Small intestine (tissue), 7 donors: ENCODE measurements at regions not wholly inside any gene's neighbourhood (a gene's known extent, or its start where the extent isn't known, plus 50 kb on each side); places are given as distances from the start of the nearest gene placed in this dataset.

Source experiments
- DNase-seq, 2 donors: peaks; one replicate each; pipeline versions ENCODE4 v3.0.0 to v3.0.0-alpha.2; 2013
- FAIRE-seq: peaks from 2 replicates; lab custom pipeline; 2012; peaks lifted over from hg19 to GRCh38; lab: Jason Lieb, UNC
- H3K27ac ChIP-seq, 3 donors: one replicate each; pipeline ENCODE4 v1.5.1; 2013; ENCODE audit warnings: low read length in 2 of 3, mild to moderate bottlenecking in 2 of 3, control low read depth in 1 of 3, inconsistent platforms in 1 of 3, low read depth in 1 of 3, moderate library complexity in 1 of 3
- H3K27me3 ChIP-seq, 3 donors: one replicate each; pipeline ENCODE4 v1.6.1; 2013; ENCODE audit warnings: low read length in 3 of 3, inconsistent platforms in 1 of 3; ENCODE audit not compliant: control insufficient read depth in 3 of 3, insufficient read depth in 3 of 3
- H3K36me3 ChIP-seq, 3 donors: one replicate each; pipeline ENCODE4 v1.6.1; 2013; ENCODE audit warnings: low read length in 3 of 3, inconsistent platforms in 1 of 3, low read depth in 1 of 3, mild to moderate bottlenecking in 1 of 3, moderate library complexity in 1 of 3; ENCODE audit not compliant: control insufficient read depth in 3 of 3, insufficient read depth in 2 of 3
- H3K4me1 ChIP-seq, 3 donors: one replicate each; pipeline ENCODE4 v1.6.1; 2013; ENCODE audit warnings: low read length in 2 of 3, inconsistent platforms in 1 of 3, low read depth in 1 of 3, mild to moderate bottlenecking in 1 of 3, moderate library complexity in 1 of 3; ENCODE audit not compliant: control insufficient read depth in 3 of 3, insufficient read depth in 2 of 3
- H3K4me3 ChIP-seq, 3 donors: one replicate each; pipeline ENCODE4 v1.5.1; 2013; ENCODE audit warnings: low read length in 3 of 3, control low read depth in 1 of 3, inconsistent platforms in 1 of 3, low read depth in 1 of 3, mild to moderate bottlenecking in 1 of 3, moderate library complexity in 1 of 3
- H3K9me3 ChIP-seq, 2 donors: one replicate each; pipeline ENCODE4 v1.6.1; 2013; ENCODE audit warnings: low read depth in 1 of 2, low read length in 1 of 2; ENCODE audit not compliant: control insufficient read depth in 2 of 2, insufficient read depth in 1 of 2
- WGBS, 3 donors: extraction: QIAGEN DNeasy Blood & Tissue Kit; methylation state at CpG; one replicate each; pipeline ENCODE4 v1.1.7; 2013; 5-methylcytosine and 5-hydroxymethylcytosine counted together
- donor health status: healthy with polysubstance abuse.
- donor health status: control.
- donor health status: control.
- donor health status: Bipolar disorder and iron deficiency.
- donor health status: healthy.

DNA sequence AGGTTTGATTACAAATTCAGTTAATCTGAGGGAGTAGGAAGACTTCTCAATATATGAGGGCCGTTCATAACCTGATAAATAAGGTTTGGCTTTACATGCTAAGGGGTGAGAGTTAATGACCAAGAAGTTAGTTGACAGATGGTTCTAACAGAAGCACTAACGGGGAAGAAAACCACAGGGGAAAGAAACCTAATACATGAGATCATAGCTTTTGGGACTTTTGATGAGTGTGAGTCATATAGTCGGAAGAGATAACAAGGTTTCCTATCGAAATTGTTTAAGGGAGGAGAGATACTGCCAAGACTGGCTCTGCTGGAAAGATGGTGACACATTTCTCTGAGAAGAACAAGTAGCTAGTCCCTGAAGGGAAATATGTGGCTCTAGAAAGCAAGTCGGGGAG, 140.1 kb downstream of the COX7C start:
- Histone ChIP-seq H3K4me1 (no peaks in the 10 kb centered on the region), H3K9me3 (no peaks in the 10 kb centered on the region), H3K36me3 (no peaks in the 10 kb centered on the region), H3K27me3 (no peaks in the 10 kb centered on the region), H3K4me3 (no peak overlapping the region), H3K27ac (no peak overlapping the region)
- DNase-seq (no peak), FAIRE-seq (no peak)
- WGBS, 3 donors: 48 to 68% (median 53%) methylated on average over 5 of the region's 5 CpGs

DNA sequence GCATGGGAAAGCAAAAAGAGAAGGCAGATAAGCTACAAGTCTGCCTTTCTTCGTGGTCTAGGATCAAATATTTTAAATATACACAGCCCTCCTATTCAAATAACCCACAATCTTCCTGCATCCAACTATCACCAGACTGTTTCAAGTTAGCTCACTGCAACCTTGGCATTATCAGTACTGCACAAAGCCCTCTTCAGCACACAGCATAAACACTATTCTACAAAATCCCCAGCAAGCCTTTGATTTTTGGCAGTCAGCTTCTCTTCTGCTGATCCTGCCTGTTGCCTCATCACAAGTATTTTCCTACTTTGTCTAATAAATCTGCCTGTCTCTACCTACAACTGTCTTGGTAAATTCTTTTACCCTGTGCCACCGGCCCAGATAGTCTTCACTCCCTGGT, 142.9 kb downstream of the COX7C start:
- H3K36me3 ChIP-seq: no peaks in the 10 kb centered on the region
- FAIRE-seq (no peak), DNase-seq (no peak)
- no peaks in the 10 kb centered on the region for H3K4me1 ChIP-seq
- H3K4me3 ChIP-seq: no peak overlapping the region
- H3K27me3 ChIP-seq: no peaks in the 10 kb centered on the region
- no peak overlapping the region for H3K27ac ChIP-seq
- no peaks in the 10 kb centered on the region for H3K9me3 ChIP-seq
- WGBS, 3 donors: 33 to 49% (median 48%) methylated on average over 2 of the region's 2 CpGs

DNA sequence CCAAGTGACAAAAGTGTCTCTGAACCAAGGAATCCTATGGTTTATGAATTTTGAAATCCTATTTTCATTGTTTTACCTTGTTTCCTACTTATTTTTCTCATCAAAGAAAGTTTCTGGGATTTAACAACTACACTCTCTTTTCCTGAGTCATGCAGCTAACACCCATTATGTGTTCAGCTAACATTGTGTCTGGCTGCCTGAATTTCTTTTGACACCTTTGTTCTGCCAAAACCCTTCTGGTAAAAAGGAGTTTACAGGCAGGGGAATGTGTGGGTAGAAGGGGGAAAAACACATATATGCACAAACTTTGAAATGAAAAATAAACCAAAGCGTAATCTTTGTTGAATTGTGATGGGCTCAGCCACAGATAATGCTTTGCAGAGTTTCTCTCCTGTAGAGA, 146.2 kb downstream of the COX7C start:
- Histone ChIP-seq H3K27me3 (no peaks in the 10 kb centered on the region), H3K9me3 (peaks cover 0 to 4% of the 10 kb centered on the region in 2 donors), H3K4me3 (no peak overlapping the region), H3K4me1 (no peaks in the 10 kb centered on the region), H3K36me3 (no peaks in the 10 kb centered on the region), H3K27ac (no peak overlapping the region)
- WGBS, 3 donors: 81 to 89% (median 86%) methylated on average over 1 of the region's 1 CpG
- no peak for DNase-seq
- no peak for FAIRE-seq

DNA sequence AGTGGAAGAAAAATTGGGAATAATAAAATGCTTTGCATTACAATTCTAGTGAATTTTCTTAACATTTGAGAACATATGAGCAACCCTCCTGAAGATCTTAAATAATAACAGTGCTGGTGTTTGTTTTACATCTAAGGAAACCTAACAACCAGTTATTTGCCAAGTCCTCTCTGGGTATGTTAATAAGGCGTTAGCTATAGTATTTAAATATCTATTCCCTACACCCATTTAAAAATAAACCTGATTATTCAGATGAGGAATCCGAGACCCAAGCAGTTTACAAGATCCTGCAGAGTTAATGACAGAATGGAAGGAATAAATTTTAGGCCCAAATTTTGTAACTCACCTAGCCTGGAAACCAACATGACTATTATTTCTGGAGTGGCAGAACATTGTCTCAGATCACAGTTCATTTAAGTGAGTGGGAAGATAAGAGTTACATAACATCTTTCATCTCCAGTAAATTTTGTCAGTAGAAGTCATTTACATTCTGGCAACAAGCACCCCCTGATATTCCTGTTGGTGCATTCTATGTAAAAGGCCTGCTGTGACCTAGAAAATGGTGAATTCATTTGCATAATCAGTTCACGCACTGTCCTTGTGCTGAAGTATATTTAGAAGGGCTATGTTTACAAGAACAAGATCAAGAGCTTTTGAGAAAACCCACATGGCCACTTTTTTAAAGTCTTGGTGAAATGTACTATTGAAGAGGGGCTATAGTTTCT, 148.2 kb downstream of the COX7C start:
- DNase-seq (no peak), FAIRE-seq (no peak)
- H3K9me3 ChIP-seq: peaks cover 0 to 8% of the 10 kb centered on the region in 2 donors
- H3K4me3 ChIP-seq: no peak overlapping the region
- no peaks in the 10 kb centered on the region for H3K36me3 ChIP-seq
- WGBS, 3 donors: 68 to 74% (median 70%) methylated on average over 3 of the region's 3 CpGs
- no peaks in the 10 kb centered on the region for H3K4me1 ChIP-seq
- H3K27ac ChIP-seq: no peak overlapping the region
- H3K27me3 ChIP-seq: no peaks in the 10 kb centered on the region

DNA sequence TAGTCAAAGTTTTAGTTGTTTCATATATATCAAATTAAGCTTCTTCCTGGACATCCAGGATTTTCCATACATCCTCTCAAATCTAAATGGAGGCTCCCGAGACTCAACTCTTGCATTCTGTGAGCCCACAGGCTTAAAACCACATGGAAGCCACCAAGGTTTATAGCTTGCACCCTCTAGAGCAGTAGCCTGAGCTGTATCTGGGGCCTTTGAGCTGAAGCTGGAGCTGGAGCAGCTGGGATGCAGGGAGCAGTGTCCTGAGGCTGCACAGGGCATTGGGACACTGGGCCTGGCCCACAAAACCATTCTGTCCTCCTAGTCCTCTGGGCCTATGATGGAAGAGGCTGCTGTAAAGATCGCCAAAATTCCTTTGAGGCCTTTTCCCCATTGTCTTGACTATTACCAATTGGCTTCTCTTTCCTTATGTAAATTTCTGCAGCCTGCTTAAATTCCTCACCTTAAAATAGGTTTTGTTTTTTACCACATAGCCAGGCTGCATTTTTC, 151.0 kb downstream of the COX7C start:
- Histone ChIP-seq H3K27ac (no peak overlapping the region), H3K4me3 (no peak overlapping the region), H3K36me3 (no peaks in the 10 kb centered on the region), H3K27me3 (no peaks in the 10 kb centered on the region), H3K4me1 (no peaks in the 10 kb centered on the region), H3K9me3 (peaks cover 0 to 8% of the 10 kb centered on the region in 2 donors)
- DNase-seq (no peak), FAIRE-seq (no peak)
- WGBS, 3 donors: 83 to 89% (median 85%) methylated on average over 2 of the region's 2 CpGs

DNA sequence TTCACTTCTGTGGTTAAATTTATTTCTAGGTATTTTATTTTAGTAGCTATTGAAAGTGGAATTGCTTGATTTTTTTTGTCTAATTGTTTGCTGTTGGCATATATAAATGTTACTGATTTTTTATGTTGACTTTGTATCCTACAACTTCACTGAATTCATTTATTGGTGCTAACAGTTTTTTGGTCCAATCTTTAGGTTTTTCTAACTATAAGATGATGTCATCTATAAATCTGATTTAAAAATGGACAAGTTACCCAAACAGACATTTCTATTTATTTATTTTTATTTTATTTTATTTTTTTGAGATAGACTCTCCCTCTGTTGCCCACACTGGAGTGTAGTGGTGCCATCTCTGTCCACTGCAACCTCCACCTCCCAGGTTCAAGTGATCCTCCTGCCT, 162.3 kb downstream of the COX7C start:
- Histone ChIP-seq H3K9me3 (no peaks in the 10 kb centered on the region), H3K27ac (no peak overlapping the region), H3K27me3 (no peaks in the 10 kb centered on the region), H3K4me1 (no peaks in the 10 kb centered on the region), H3K4me3 (no peak overlapping the region), H3K36me3 (no peaks in the 10 kb centered on the region)
- DNase-seq (no peak), FAIRE-seq (no peak)

DNA sequence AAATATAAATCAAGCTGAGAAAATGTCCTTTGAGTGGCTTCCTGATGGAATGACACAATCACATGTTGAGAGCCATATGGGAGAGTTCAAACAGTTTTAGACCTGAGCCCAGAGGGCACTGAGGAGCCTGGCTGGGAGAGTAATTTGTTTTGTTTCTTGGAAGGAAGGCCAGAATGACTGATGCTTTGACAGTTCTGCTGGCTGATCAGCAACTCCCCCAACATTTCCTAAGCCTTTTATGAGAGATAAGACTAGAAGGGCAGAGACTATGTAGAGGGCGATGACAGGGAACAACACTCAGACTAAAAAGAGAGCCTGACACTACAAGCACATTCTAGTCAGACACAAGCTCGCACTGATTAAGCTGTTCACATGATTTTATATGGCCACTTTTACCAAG, 169.2 kb downstream of the COX7C start:
- FAIRE-seq: no peak
- no peak for DNase-seq
- no peaks in the 10 kb centered on the region for H3K36me3 ChIP-seq

DNA sequence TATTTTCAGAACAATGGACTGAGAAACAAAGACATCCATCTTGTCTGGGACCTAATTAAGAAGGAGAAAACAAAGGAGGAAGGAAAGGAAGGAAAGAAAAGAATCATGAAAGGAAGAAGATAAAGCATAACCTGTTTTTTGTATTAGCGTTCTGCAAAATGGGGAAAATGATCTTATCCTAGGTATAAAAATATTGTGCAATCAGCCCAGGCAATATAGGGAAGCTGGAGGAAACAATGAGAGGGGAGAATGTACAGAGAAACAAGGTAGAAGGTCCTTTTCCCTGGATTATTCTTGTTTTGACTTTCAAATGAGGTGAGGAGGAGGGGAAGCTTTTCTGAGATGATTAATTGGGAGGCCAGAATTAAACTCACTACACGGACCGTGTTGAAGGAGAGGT, 177.9 kb downstream of the COX7C start:
- H3K4me3 ChIP-seq: no peak overlapping the region
- no peak for DNase-seq
- no peaks in the 10 kb centered on the region for H3K4me1 ChIP-seq
- WGBS, 3 donors: 68 to 78% (median 78%) methylated on average over 3 of the region's 3 CpGs
- no peak overlapping the region for H3K27ac ChIP-seq
- H3K27me3 ChIP-seq: no peaks in the 10 kb centered on the region
- H3K36me3 ChIP-seq: no peaks in the 10 kb centered on the region
- H3K9me3 ChIP-seq: no peaks in the 10 kb centered on the region
- no peak for FAIRE-seq

More for the DNA sequence above, 169.2 kb downstream of the COX7C start:
- Histone ChIP-seq H3K27ac (no peak overlapping the region), H3K4me1 (no peaks in the 10 kb centered on the region), H3K9me3 (no peaks in the 10 kb centered on the region), H3K27me3 (no peaks in the 10 kb centered on the region), H3K4me3 (no peak overlapping the region)
- 36 to 46% (median 39%) methylated on average over 2 of the region's 2 CpGs for WGBS, 3 donors

DNA sequence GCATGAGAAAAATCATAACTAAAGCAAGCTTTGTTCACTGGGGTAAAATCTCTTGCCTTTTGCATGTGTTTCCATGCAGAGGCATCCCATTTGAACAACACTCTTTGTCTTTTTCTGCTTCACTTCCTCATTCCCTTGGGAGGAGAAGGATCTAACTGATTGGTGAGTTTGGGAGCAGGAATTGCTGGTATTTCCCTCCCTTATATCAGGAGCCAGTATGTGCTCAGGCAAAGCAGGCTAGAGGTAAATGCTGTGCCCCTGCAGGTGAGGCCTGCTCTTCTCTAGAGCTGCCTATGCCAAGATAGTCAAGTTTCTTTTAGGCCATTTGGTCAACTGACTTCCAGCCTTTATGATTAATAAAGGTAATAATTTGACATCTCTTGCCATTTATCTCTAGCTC, 179.9 kb downstream of the COX7C start:
- no peaks in the 10 kb centered on the region for H3K36me3 ChIP-seq
- no peak overlapping the region for H3K27ac ChIP-seq
- DNase-seq: no peak
- H3K27me3 ChIP-seq: no peaks in the 10 kb centered on the region
- no peak overlapping the region for H3K4me3 ChIP-seq
- no peaks in the 10 kb centered on the region for H3K4me1 ChIP-seq
- FAIRE-seq: no peak
- no peaks in the 10 kb centered on the region for H3K9me3 ChIP-seq
